Ovary (tissue), 7 donors: ENCODE measurements at regions not wholly inside any gene's neighbourhood (a gene's known extent, or its start where the extent isn't known, plus 50 kb on each side); places are given as distances from the start of the nearest gene placed in this dataset.

ENCODE experiments used
- DNase-seq, 5 donors: peaks; one replicate each; pipeline ENCODE4 v3.0.0-alpha.2; 2019 to 2020
- H3K27ac ChIP-seq, 2 donors: fragments of 200-600 bp; one replicate each; pipeline versions ENCODE4 v1.5.1 to v1.8.0; 2019 to 2022
- H3K27me3 ChIP-seq: fragments of 200-600 bp; one replicate; pipeline ENCODE4 v1.8.0; 2022
- H3K36me3 ChIP-seq: fragments of 200-600 bp; sonication (generic); one replicate; pipeline ENCODE4 v1.5.1; 2019
- H3K4me1 ChIP-seq: one replicate; pipeline ENCODE4 v1.8.1; 2013; ENCODE audit warnings: mild to moderate bottlenecking, moderate library complexity; ENCODE audit not compliant: insufficient read depth
- H3K4me3 ChIP-seq: fragments of 200-600 bp; sonication (generic); one replicate; pipeline ENCODE4 v1.5.1; 2017
- H3K9me3 ChIP-seq, 2 donors: fragments of 200-600 bp in 1 of 2; sonication (generic) in 1 of 2; one replicate each; pipeline versions ENCODE4 v1.5.1 to v1.8.1; 2013 to 2019; ENCODE audit warnings: mild to moderate bottlenecking in 1 of 2, moderate library complexity in 1 of 2
- CTCF ChIP-seq, 3 donors: fragments of 450-650 bp in 2 of 3; fragments of 200-600 bp in 1 of 3; IDR thresholded peaks; one replicate each; pipeline versions ENCODE4 v1.5.1 to v1.8.0; 2016 to 2022; ENCODE audit warnings: antibody characterized with exemption in 3 of 3, mild to moderate bottlenecking in 1 of 3
- EP300 ChIP-seq: sonication (generic); formaldehyde crosslinking; IDR thresholded peaks from one replicate; pipeline ENCODE4 v1.6.1; 2017; ENCODE audit warnings: antibody characterized with exemption
- POLR2A ChIP-seq: fragments of 450-650 bp; IDR thresholded peaks from one replicate; pipeline ENCODE4 v1.6.1; 2017; ENCODE audit warnings: antibody characterized with exemption, mild to moderate bottlenecking, moderate library complexity
- WGBS, 3 donors: extraction: QIAGEN DNeasy Blood & Tissue Kit in 1 of 3; methylation state at CpG; one replicate each; pipeline versions ENCODE4 v1.1.5 to v1.1.7; 2013 to 2017; 5-methylcytosine and 5-hydroxymethylcytosine counted together
- intact Hi-C, 4 donors: fragments of 100-400 bp; cut with DNase I; formaldehyde crosslinking; loops; one replicate each; pipeline versions ENCODE4 v1.11.0 to v1.15.1; 2022 to 2023
- donor health status: DM: no; HTN: no; CAD: no; lungs with moderate emphysema.
- donor health status: DM: no; HTN: no; CAD: no.
- donor health status: Bipolar disorder and iron deficiency.
- donor health status: DM: no; HTN: no; CAD: no.
- donor health status: DM: yes; HTN: yes; CAD: no.

GRCh38 chr5:167710444-167711073 lies 580.9 kb upstream of the WWC1 start:
- H3K4me1 ChIP-seq, result peaks cover 2% of the 10 kb centered on the region
- no peaks in the 10 kb centered on the region for H3K27me3 ChIP-seq
- H3K4me3 ChIP-seq, result no peak overlapping the region
- no peaks in the 10 kb centered on the region for H3K36me3 ChIP-seq
- H3K27ac ChIP-seq, result no peak overlapping the region
- TF ChIP-seq POLR2A (no peak), CTCF (IDR thresholded peaks at IDR 0.05) (no peak), EP300 (no peak)
- no peaks in the 10 kb centered on the region for H3K9me3 ChIP-seq
- intact Hi-C loops, result loop anchor here in 1 of 4 donors (10.0 kb wide), 1 partner anchor 514 kb away; no protein-coding TSS in a partner anchor
- no peak for DNase-seq
- 62 to 72% (median 63%) methylated on average over 3 of the region's 3 CpGs for WGBS, 3 donors

GRCh38 chr5:167712986-167713585 lies 578.4 kb upstream of the WWC1 start:
- no peak overlapping the region for H3K4me3 ChIP-seq
- DNase-seq, result no peak
- intact Hi-C loops, result loop anchor here in 1 of 4 donors (10.0 kb wide), 1 partner anchor 512 kb away; no protein-coding TSS in a partner anchor
- no peaks in the 10 kb centered on the region for H3K9me3 ChIP-seq
- no peak overlapping the region for H3K27ac ChIP-seq
- WGBS, 3 donors, result 24 to 47% (median 26%) methylated on average over 7 of the region's 7 CpGs
- no peaks in the 10 kb centered on the region for H3K27me3 ChIP-seq
- H3K4me1 ChIP-seq, result peaks cover 2% of the 10 kb centered on the region
- TF ChIP-seq POLR2A (no peak), EP300 (no peak), CTCF (IDR thresholded peaks at IDR 0.05) (no peak)
- H3K36me3 ChIP-seq, result no peaks in the 10 kb centered on the region

- H3K36me3 ChIP-seq, result no peaks in the 10 kb centered on the region
- H3K27ac ChIP-seq, result no peak overlapping the region
- no peak overlapping the region for H3K4me3 ChIP-seq
- WGBS, 3 donors, result 88 to 89% (median 89%) methylated on average over 1 of the region's 1 CpG
- no peaks in the 10 kb centered on the region for H3K27me3 ChIP-seq
- intact Hi-C loops, result loop anchor here in 1 of 4 donors (10.0 kb wide), 1 partner anchor 511 kb away; no protein-coding TSS in a partner anchor
- TF ChIP-seq CTCF (IDR thresholded peaks at IDR 0.05) (no peak), EP300 (no peak), POLR2A (no peak)
- H3K4me1 ChIP-seq, result peaks cover 2% of the 10 kb centered on the region
- DNase-seq, result no peak
- H3K9me3 ChIP-seq, result no peaks in the 10 kb centered on the region
These were observed 577.5 kb upstream of the WWC1 start for GRCh38 chr5:167713896-167714295.

GRCh38 chr5:167716126-167716775 lies 575.2 kb upstream of the WWC1 start:
- TF ChIP-seq EP300 (no peak), CTCF (IDR thresholded peaks at IDR 0.05) (no peak), POLR2A (no peak)
- intact Hi-C loops, result loop anchor here in 1 of 4 donors (10.0 kb wide), 1 partner anchor 509 kb away; no protein-coding TSS in a partner anchor
- Histone ChIP-seq H3K27me3 (no peaks in the 10 kb centered on the region), H3K9me3 (no peaks in the 10 kb centered on the region), H3K4me1 (peaks cover 2% of the 10 kb centered on the region), H3K36me3 (no peaks in the 10 kb centered on the region), H3K27ac (no peak overlapping the region), H3K4me3 (no peak overlapping the region)
- 30 to 54% (median 36%) methylated on average over 6 of the region's 6 CpGs for WGBS, 3 donors
- DNase-seq, result no peak
